Kidney tubule cell (primary cell): ENCODE measurements at regions not wholly inside any gene's neighbourhood (a gene's known extent, or its start where the extent isn't known, plus 50 kb on each side); places are given as distances from the start of the nearest gene placed in this dataset.
"Not testable (repeated sequence)": the region's sequence is repeated elsewhere in the genome, so short reads cannot be mapped to it uniquely, and the experiment has no call there.

Experiments used
- DNase-seq: peaks from one replicate; pipeline ENCODE4 v3.0.0-alpha.2; 2018; ENCODE audit warnings: low spot score

DNA sequence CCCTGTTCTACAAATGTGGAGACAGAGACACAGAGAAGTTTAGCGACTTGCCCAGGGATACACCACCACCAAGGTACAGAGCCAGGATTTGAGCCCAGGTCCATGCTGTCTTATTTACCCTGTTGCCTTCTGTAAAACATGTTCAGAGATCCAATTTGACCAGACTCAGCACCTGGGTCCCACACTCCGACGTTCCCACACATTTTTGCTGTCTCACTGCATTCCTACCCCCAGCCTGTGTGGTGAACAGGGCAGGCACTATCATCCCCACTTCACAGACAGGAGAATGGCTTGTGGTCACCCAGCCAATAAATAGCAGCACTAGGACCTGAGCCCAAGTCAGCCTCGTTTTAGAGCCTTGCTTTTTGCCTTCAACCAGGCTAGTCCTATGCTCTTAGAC is 102.8 kb downstream of the PJA1 start:
- DNase-seq, result no peak

- DNase-seq, result peak; percentile 50
Measured at GRCh38 chrX:69060631-69061408, 104.4 kb downstream of the PJA1 start.

DNA sequence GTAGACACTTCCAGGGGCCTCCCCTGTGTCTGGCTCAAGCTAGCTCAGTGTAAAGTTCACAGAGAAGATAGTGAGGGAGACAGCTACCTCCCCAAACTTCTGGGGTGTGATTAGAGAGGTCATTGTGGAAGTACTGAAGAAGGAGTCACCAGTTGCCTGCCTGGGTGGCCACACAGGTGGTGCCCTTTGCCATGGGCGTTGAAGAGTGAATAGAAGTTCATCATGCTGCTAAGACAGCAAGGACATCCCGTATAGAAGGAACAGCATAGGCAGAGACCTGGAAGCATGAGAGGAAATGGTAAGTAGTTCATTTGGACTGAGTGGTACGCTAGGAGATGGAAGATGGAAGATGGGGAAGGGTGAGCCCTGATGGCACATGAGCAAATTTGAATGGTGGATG is 110.1 kb downstream of the PJA1 start:
- DNase-seq, result no peak

GRCh38 chrX:69054497-69054896 is 110.8 kb downstream of the PJA1 start:
- DNase-seq, result not testable (repeated sequence)

DNA sequence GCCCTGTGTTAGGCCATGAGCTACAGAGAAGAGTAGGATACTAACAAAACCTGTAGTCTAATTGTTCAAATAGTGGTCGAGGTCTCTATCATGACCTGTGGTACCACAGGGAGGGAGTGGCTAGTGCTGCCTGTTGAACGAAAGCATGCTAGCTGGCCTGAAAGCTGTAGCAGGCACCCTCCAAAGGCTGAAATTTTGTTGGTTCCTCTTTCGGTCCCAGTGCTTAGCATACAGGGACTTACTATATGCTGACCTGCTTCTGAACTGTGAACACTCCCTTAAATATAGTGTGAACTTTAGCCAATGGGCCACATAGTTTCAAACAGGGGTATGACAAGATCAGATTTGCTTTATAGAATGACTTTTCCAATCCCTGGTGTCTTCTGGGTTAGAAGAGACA is 113.4 kb downstream of the PJA1 start:
- DNase-seq, result no peak

GRCh38 chrX:69050051-69050765 is 115.0 kb downstream of the PJA1 start:
- no peak for DNase-seq

DNA sequence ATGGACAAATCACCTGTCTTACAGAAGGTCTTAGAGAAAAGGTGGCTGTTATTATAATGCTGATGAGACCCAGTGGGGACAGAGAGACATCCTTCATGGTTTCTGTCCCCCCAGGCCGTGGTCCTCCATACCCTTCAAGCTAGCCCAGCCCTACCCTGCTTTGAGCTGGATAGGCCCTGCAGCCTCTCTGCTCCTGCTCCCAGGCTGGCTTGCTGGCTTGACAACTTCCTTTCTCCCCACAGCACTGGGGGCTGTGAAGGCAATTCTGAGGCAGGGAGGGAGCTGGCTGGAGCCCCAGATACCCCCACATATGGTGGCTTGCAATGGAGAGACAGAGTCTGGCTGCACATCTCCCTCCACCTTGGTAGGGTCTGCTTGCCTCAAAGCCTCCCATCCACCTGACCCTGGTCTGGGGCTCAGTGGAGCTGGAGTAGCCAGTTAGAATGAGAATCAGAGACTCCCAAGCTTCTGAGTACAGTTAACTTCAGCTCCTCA is 118.2 kb downstream of the PJA1 start:
- DNase-seq, result no peak

DNA sequence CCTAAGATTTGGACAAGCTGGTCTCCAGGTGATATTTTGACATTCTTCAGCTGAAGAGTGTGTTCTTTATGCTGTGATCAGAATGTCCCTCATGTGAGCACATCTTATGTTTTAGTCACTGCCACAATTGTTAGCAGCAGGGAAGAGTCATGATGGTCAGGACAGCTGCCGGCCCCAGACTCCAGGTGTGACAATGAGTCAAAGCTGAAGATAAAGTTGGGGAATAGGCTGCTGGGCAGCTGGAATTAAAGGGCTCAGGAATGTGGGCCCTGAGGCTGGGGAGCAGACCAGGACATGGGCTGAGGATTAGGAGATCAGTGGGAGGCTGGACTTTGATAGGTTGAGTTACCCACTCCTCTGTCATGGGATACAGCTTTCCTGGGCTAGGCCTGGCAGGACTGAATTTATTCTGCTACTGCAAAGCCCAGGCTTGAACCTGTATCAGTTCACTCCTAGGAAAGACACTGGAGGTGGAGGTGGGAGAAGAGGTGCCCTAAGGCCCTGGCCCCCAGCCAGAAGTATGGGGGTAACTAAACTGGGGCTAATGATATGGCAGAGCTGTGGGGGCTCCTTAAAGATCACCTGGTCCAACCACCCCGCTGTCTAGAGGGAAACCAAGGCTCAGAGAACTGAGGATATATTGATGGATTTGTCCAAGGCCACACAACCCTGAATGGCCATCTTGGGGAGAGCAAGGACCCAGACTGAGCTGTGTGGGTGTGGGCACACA is 119.5 kb downstream of the PJA1 start:
- no peak for DNase-seq

DNA sequence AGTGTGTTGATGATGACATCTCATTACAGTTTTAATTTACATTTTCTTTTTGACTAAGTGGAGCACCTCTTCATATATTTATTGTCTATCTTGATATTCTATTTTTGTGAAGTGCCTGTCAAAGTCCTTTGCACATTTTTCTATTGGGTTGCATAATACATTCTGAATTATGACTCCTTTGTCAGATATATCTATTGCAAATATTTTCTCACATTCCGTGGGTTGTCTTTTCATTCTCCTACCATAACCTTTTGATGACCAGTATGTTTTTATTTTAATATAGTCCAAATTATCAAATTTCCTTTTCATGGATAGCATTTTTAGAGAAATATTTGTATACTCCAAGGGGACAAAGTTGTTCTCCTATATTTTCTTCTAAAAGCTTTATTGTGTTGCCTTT is 126.4 kb downstream of the PJA1 start:
- DNase-seq, result no peak

- no peak for DNase-seq
Measured at GRCh38 chrX:69038188-69038587, 127.1 kb downstream of the PJA1 start.

DNA sequence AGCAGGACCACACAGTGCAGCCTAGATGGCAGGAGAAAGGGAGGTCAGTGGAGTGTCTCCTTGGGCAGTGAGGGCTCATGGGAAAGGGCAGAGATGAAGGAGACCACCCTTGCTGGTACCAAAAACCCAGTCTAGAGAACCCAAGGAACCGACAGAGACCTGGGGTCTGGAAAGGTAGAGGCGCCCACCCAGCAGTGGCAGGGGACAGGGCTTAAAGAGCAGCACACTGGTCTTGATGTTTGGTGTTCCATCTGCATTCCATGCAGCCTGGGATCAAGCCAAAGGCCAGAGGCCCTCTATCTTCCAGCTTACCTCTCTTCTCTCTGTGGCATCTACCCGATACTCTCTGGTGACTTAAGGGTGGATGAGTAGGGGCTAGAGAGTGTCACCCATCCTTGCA is 127.5 kb downstream of the PJA1 start:
- DNase-seq, result no peak

GRCh38 chrX:69036674-69037573 is 128.3 kb downstream of the PJA1 start:
- no peak for DNase-seq

- DNase-seq, result no peak
Measured at GRCh38 chrX:69034451-69034850, 130.8 kb downstream of the PJA1 start.

- peak; percentile 22 for DNase-seq
Measured at GRCh38 chrX:69033936-69034335, 131.3 kb downstream of the PJA1 start.

DNA sequence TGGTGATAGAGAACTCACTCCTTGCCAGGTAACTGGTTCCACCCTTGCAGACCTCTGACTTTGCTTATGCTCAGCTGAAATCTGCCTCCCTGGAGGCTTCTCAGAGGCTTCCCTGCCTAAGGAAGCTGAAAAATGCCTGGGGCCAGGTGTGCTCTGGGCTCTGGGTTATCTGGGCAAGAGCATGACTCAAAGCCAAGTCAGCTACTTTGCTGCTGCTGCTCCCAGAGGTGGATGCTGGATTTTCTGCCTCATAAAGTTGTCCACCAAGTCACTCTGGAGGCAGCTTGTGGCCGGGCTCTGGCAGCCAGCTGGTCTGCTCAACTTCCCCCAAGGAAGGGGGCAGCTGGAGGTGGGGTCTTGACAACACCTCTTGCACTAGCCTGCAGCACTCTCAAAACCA is 132.7 kb downstream of the PJA1 start:
- peak; percentile 84 for DNase-seq

GRCh38 chrX:69031971-69032391 is 133.3 kb downstream of the PJA1 start:
- peak; percentile 68 for DNase-seq

DNA sequence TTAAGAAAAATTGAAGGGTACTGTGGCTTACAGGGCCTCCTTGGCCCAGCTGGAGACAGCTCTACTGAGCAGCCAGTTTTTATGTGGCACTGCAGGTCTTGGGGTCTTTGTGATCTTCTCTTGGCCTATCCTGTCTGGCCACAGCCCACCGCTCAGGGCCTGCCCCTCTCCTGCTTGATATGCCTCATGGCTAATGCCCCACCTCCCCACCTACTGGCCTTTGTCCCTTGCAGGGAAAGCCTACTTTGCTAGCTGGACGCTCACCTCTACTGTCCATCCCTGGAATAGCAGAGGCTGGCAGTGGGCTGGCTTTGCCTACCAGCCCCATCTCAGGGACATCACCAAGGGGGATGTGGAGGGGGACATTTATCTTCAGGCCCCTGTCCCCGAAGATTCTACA is 134.1 kb downstream of the PJA1 start:
- DNase-seq, result peak; percentile 17

DNA sequence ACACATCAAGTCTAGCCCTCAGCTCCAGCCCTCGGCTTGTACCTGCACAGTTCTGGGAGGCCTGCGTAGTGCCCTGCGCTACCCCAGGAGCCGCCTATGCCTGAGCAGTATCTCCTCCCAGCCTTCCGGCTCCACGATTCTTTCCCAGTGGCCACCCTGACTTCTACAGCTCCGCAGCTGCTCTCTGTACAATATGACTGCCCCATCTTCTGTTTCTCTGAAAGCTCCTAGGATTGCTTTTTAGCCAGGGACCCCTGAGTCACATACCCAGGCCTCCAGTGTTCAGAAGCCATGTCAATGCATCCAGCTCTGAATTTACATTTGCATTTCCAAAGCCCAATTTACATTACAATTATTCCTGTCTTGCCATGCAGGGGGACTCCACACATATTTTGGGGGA is 135.5 kb downstream of the PJA1 start:
- DNase-seq, result no peak

DNA sequence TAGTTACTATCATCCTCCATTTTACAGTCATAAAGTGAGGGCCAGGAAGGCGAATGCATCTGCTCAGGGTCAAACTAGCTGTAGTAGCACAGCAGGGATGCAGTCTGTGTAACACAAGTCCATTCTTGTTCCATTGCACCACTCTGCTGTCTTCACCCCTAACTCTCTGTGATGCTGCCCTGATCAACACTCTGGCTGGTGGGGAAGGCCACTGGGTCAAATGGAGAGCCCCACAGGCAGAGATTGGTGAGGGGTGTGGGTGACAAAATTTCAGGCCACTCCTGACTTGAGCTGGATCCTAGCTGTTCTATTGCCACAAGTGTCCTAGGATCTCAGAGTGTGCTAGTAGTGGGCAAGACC is 136.5 kb downstream of the PJA1 start:
- no peak for DNase-seq

DNA sequence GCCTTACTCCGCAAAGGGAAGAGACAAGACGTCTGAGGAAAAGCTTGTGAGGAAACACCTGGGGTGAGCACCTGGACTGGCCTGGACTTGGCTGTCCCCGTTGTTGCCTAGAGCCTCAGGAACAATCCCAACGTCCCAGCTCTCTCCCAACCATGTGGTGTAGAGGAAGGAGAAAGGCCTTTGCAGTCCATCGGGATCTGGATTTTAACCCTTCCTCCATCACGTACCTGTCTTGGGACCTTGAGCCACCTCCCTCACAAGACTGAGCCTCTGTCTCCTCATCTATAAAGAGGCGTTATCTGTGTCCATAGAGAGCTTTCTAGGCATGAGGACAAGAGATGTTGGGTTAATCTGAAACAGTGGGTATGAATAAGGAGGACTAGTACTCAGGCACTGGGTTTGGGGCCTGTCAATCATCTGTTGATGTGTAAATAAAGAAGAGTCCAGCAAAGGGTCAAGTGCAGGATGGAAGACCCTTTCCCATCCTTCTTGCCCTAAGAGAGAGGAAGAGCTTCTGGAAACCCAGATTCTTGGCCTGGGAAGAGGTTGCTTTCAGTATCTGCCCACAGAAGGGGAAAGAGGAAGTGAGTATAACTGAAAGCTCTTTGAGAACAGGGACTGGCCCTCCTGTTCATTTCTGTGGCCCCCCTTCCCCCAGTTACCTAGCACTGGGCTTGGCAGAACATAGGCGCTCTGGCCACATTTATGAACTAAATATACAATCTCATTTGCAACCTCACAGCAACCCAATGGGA is 137.1 kb downstream of the PJA1 start:
- DNase-seq, result peak; percentile 5
